IMR-90 (cell line): ENCODE measurements at regions not wholly inside any gene's neighbourhood (a gene's known extent, or its start where the extent isn't known, plus 50 kb on each side); places are given as distances from the start of the nearest gene placed in this dataset.

Experiments
- ATAC-seq: fragments of 200-7000 bp; cut with Tn5 transposase; 2 replicates; pipeline ENCODE4 v1.9.1; 2020; ENCODE audit warnings: low read depth, mild to moderate bottlenecking, moderate library complexity
- BruUV-seq: library from RNA; stranded (reverse); fragments of 400-500 nt; replicated peaks from 2 replicates; lab custom pipeline; 2021; lab: Mats Ljungman, UMichigan
- CTCF ChIA-PET: fragments of 300-600 bp; formaldehyde crosslinking; extraction: SDS; loops from one replicate; lab custom pipeline; 2021; ENCODE audit warnings: antibody characterized with exemption; lab: Yijun Ruan, JAX
- POLR2A ChIA-PET: fragments of 300-600 bp; sonication (Branson Sonifier 250); formaldehyde crosslinking; loops from one replicate; lab custom pipeline; 2022; ENCODE audit warnings: antibody characterized with exemption; ENCODE audit not compliant: unreplicated experiment; lab: Charles Lee
- DNase-seq: peaks from one replicate; pipeline ENCODE4 v3.0.0; 2013
- H2AFZ ChIP-seq: replicated peaks from 2 replicates; pipeline ENCODE3; 2013; ENCODE audit warnings: low read length, mild to moderate bottlenecking; ENCODE audit not compliant: poor library complexity
- H2AK5ac ChIP-seq: 2 replicates; pipeline ENCODE4 v1.6.1; 2013; ENCODE audit warnings: low read depth, low read length, inconsistent platforms
- H2AK9ac ChIP-seq: replicated peaks from 2 replicates; pipeline ENCODE3; 2013; ENCODE audit warnings: mild to moderate bottlenecking, low read depth, low read length, moderate library complexity; ENCODE audit not compliant: poor library complexity
- H2BK120ac ChIP-seq: 2 replicates; pipeline ENCODE4 v1.6.1; 2013; ENCODE audit warnings: low read depth, low read length, inconsistent platforms
- H2BK15ac ChIP-seq: 3 replicates; pipeline ENCODE4 v1.6.1; 2013; ENCODE audit warnings: low read depth, low read length, inconsistent platforms
- H2BK20ac ChIP-seq: 2 replicates; pipeline ENCODE4 v1.6.1; 2013; ENCODE audit warnings: low read depth, mild to moderate bottlenecking, inconsistent platforms, low read length, moderate library complexity
- H2BK5ac ChIP-seq: 2 replicates; pipeline ENCODE4 v1.6.1; 2013; ENCODE audit warnings: mild to moderate bottlenecking, low read depth, low read length, inconsistent platforms; ENCODE audit not compliant: poor library complexity, severe bottlenecking
- H3K14ac ChIP-seq: replicated peaks from 2 replicates; pipeline ENCODE4 v1.6.1; 2013; ENCODE audit warnings: low read depth, low read length, inconsistent platforms
- H3K18ac ChIP-seq: 2 replicates; pipeline ENCODE4 v1.6.1; 2013; ENCODE audit warnings: low read depth, low read length, control low read depth
- H3K23ac ChIP-seq: 2 replicates; pipeline ENCODE4 v1.6.1; 2013; ENCODE audit warnings: low read depth, low read length, inconsistent platforms
- H3K27ac ChIP-seq: 2 replicates; pipeline ENCODE4 v1.5.1; 2013; ENCODE audit warnings: mild to moderate bottlenecking, control low read depth, low read length; ENCODE audit not compliant: insufficient read depth
- H3K27me3 ChIP-seq: 2 replicates; pipeline ENCODE4 v1.6.1; 2013; ENCODE audit warnings: low read length; ENCODE audit not compliant: control insufficient read depth, insufficient read depth
- H3K36me3 ChIP-seq: 2 replicates; pipeline ENCODE4 v1.6.1; 2013; ENCODE audit warnings: low read length, mixed read lengths; ENCODE audit not compliant: control insufficient read depth, insufficient read depth
- H3K4ac ChIP-seq: 2 replicates; pipeline ENCODE4 v1.6.1; 2013; ENCODE audit warnings: low read depth, low read length, inconsistent platforms
- H3K4me1 ChIP-seq: 2 replicates; pipeline ENCODE4 v1.6.1; 2013; ENCODE audit warnings: low read length, mixed read lengths; ENCODE audit not compliant: control insufficient read depth, insufficient read depth
- H3K4me2 ChIP-seq: 2 replicates; pipeline ENCODE4 v1.6.1; 2013; ENCODE audit warnings: low read depth, mild to moderate bottlenecking, control low read depth, low read length, moderate library complexity
- H3K4me3 ChIP-seq: 2 replicates; pipeline ENCODE4 v1.5.1; 2013; ENCODE audit warnings: low read depth, mild to moderate bottlenecking, control low read depth, low read length, moderate library complexity; ENCODE audit not compliant: insufficient read depth
- H3K56ac ChIP-seq: 2 replicates; pipeline ENCODE4 v1.6.1; 2013; ENCODE audit warnings: low read length, inconsistent platforms; ENCODE audit not compliant: insufficient read depth; ENCODE audit errors: extremely low read depth
- H3K79me1 ChIP-seq, 2 experiments: 2 replicates each; pipeline ENCODE4 v1.6.1; 2013; ENCODE audit warnings: low read length in 2 of 2, inconsistent platforms in 1 of 2, low read depth in 1 of 2
- H3K9ac ChIP-seq: 2 replicates; pipeline ENCODE4 v1.6.1; 2013; ENCODE audit warnings: low read depth, low read length, control low read depth
- H3K9me1 ChIP-seq: 2 replicates; pipeline ENCODE4 v1.6.1; 2013; ENCODE audit warnings: low read length, inconsistent platforms; ENCODE audit not compliant: insufficient read depth
- H3K9me3 ChIP-seq: 2 replicates; pipeline ENCODE4 v1.6.1; 2013; ENCODE audit warnings: low read length; ENCODE audit not compliant: control insufficient read depth, insufficient read depth
- H4K20me1 ChIP-seq: 2 replicates; pipeline ENCODE4 v1.6.1; 2013; ENCODE audit warnings: low read length, inconsistent platforms; ENCODE audit not compliant: insufficient read depth
- H4K5ac ChIP-seq: 2 replicates; pipeline ENCODE4 v1.6.1; 2013; ENCODE audit warnings: mild to moderate bottlenecking, low read depth, low read length, control low read depth
- H4K8ac ChIP-seq, 2 experiments: 2 replicates each; pipeline ENCODE4 v1.6.1; 2013; ENCODE audit warnings: low read depth in 2 of 2, low read length in 2 of 2, control low read depth in 1 of 2, inconsistent platforms in 1 of 2
- H4K91ac ChIP-seq: 2 replicates; pipeline ENCODE4 v1.6.1; 2013; ENCODE audit warnings: low read depth, low read length, inconsistent platforms; ENCODE audit not compliant: insufficient read depth
- BHLHE40 ChIP-seq: fragments of 150-350 bp; IDR thresholded peaks from 2 replicates; pipeline ENCODE4 v1.6.1; 2016; ENCODE audit warnings: mild to moderate bottlenecking, low read depth, low read length
- CEBPB ChIP-seq: IDR thresholded peaks from 2 replicates; pipeline ENCODE4 v1.6.1; 2012; ENCODE audit warnings: low read depth, low read length, improper control_type of control experiment
- CHD1 ChIP-seq: IDR thresholded peaks from 2 replicates; pipeline ENCODE4 v1.6.1; 2012; ENCODE audit warnings: low read depth, low read length, improper control_type of control experiment
- FOS ChIP-seq: fragments of 150-350 bp; IDR thresholded peaks from 2 replicates; pipeline ENCODE4 v1.6.1; 2016; ENCODE audit warnings: low read depth, low read length
- MAFK ChIP-seq: IDR thresholded peaks from 2 replicates; pipeline ENCODE4 v1.6.1; 2012; ENCODE audit warnings: low read depth, low read length, improper control_type of control experiment
- MAZ ChIP-seq: IDR thresholded peaks from 2 replicates; pipeline ENCODE4 v1.6.1; 2012; ENCODE audit warnings: low read depth, mild to moderate bottlenecking, low read length, improper control_type of control experiment, moderate library complexity, borderline replicate concordance
- MXI1 ChIP-seq: IDR thresholded peaks from 2 replicates; pipeline ENCODE4 v1.6.1; 2012; ENCODE audit warnings: low read depth, mild to moderate bottlenecking, low read length, moderate library complexity, borderline replicate concordance
- NFE2L2 ChIP-seq: fragments of 150-350 bp; IDR thresholded peaks from 2 replicates; pipeline ENCODE4 v1.6.1; 2016; ENCODE audit warnings: low read depth, mild to moderate bottlenecking, low read length
- POLR2A ChIP-seq: IDR thresholded peaks from 2 replicates; pipeline ENCODE4 v1.6.1; 2012; ENCODE audit warnings: mild to moderate bottlenecking, low read depth, low read length
- RAD21 ChIP-seq: IDR thresholded peaks from 2 replicates; pipeline ENCODE4 v1.6.1; 2012; ENCODE audit warnings: low read length, improper control_type of control experiment
- RCOR1 ChIP-seq: IDR thresholded peaks from 2 replicates; pipeline ENCODE4 v1.6.1; 2012; ENCODE audit warnings: mild to moderate bottlenecking, low read length, improper control_type of control experiment; ENCODE audit not compliant: insufficient replicate concordance
- RFX5 ChIP-seq: IDR thresholded peaks from 2 replicates; pipeline ENCODE4 v1.8.0; 2012; ENCODE audit warnings: low read depth, mild to moderate bottlenecking, low read length, moderate library complexity
- SMC3 ChIP-seq: fragments of 150-350 bp; IDR thresholded peaks from 2 replicates; pipeline ENCODE4 v1.6.1; 2016; ENCODE audit warnings: low read depth, mild to moderate bottlenecking, antibody characterized with exemption, low read length, moderate library complexity
- WGBS, 2 experiments: methylation state at CpG; one replicate each; pipeline versions ENCODE4 v1.1.5 to v1.1.7; 2013; ENCODE audit warnings: missing lambda C conversion rate in 2 of 2; ENCODE audit not compliant: insufficient read length in 1 of 2; ENCODE audit errors: extremely low coverage in 2 of 2; 5-methylcytosine and 5-hydroxymethylcytosine counted together
- dilution Hi-C: fragments of 300-500 bp; cut with HindIII; formaldehyde crosslinking; loops from one replicate; pipeline ENCODE4 v1.14.3; 2018; ENCODE audit warnings: low sequenced_read_pairs; ENCODE audit not compliant: unreplicated experiment
- in situ Hi-C: fragments of 300-500 bp; cut with MboI; formaldehyde crosslinking; loops from 3 replicates; pipeline ENCODE4 v1.14.3; 2019; ENCODE audit warnings: low sequenced_read_pairs, inconsistent platforms, mixed read lengths
- intact Hi-C: fragments of 100-400 bp; cut with micrococcal nuclease; formaldehyde crosslinking; loops from 2 replicates; pipeline ENCODE4 v1.10.0; 2022
- TF ChIP-seq, protein P1 (sequence below): conservative IDR thresholded peaks from 2 replicates; pipeline ENCODE4 v1.5.1; 2012; ENCODE audit warnings: mild to moderate bottlenecking, low read depth, low read length, improper control_type of control experiment
- TF ChIP-seq, protein P2 (sequence below): fragments of 150-350 bp; IDR thresholded peaks from 2 replicates; pipeline ENCODE4 v1.6.1; 2017; ENCODE audit warnings: mild to moderate bottlenecking, antibody characterized with exemption, low read length, low read depth
- TF ChIP-seq, protein P3 (sequence below): fragments of 150-350 bp; IDR thresholded peaks from 2 replicates; pipeline ENCODE4 v1.6.1; 2016; ENCODE audit warnings: low read depth, mild to moderate bottlenecking, low read length, moderate library complexity, borderline replicate concordance

DNA sequence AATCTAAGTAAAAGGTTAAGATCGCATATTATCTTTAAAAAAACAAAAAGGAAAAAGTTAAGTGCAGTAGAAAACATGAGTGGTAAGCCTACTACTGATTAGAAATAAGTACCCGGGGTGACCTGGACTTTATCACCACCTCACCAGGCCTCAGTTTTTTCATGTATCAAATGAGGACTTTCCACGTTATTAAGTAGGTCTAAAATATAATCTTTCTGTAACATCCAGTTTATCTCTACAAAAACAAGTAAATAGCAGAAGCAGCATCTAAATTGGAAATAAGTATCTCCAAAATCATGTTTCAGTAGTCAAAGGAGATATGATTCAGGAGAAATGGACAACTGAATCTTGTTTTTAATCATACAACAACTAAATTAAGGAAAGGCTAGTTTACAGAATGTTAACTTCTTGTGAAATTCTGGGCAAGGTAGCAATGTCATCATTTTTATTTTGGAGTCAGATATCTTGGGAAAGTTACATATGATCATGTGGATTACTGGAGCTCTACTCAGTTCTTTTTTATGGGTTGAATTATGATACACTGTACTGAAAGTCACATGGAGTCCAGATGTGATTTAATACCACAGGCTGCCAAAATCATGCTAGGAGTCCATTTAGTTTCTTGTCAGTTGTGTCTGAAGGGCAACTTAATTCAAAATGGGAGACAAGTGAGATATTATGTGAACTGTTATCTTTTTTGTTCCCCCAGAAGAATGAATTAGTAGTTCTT is 114.7 kb upstream of the PRL start:
- ChIA-PET CTCF (no interaction called here), POLR2A (no interaction called here)
- no peak for TF ChIP-seq RCOR1
- TF ChIP-seq NFE2L2 = no peak
- no peak for TF ChIP-seq MXI1
- TF ChIP-seq, protein P1, sequence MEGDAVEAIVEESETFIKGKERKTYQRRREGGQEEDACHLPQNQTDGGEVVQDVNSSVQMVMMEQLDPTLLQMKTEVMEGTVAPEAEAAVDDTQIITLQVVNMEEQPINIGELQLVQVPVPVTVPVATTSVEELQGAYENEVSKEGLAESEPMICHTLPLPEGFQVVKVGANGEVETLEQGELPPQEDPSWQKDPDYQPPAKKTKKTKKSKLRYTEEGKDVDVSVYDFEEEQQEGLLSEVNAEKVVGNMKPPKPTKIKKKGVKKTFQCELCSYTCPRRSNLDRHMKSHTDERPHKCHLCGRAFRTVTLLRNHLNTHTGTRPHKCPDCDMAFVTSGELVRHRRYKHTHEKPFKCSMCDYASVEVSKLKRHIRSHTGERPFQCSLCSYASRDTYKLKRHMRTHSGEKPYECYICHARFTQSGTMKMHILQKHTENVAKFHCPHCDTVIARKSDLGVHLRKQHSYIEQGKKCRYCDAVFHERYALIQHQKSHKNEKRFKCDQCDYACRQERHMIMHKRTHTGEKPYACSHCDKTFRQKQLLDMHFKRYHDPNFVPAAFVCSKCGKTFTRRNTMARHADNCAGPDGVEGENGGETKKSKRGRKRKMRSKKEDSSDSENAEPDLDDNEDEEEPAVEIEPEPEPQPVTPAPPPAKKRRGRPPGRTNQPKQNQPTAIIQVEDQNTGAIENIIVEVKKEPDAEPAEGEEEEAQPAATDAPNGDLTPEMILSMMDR = no peak
- TF ChIP-seq CEBPB = no peak
- no peak for TF ChIP-seq FOS
- TF ChIP-seq BHLHE40 = no peak
- no peak for TF ChIP-seq RAD21
- no peak for TF ChIP-seq POLR2A
- TF ChIP-seq MAFK = no peak
- TF ChIP-seq MAZ = no peak
- TF ChIP-seq RFX5 = no peak
- TF ChIP-seq, protein P2, sequence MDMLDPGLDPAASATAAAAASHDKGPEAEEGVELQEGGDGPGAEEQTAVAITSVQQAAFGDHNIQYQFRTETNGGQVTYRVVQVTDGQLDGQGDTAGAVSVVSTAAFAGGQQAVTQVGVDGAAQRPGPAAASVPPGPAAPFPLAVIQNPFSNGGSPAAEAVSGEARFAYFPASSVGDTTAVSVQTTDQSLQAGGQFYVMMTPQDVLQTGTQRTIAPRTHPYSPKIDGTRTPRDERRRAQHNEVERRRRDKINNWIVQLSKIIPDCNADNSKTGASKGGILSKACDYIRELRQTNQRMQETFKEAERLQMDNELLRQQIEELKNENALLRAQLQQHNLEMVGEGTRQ = no peak
- TF ChIP-seq SMC3 = no peak
- no peak for TF ChIP-seq CHD1
- TF ChIP-seq, protein P3, sequence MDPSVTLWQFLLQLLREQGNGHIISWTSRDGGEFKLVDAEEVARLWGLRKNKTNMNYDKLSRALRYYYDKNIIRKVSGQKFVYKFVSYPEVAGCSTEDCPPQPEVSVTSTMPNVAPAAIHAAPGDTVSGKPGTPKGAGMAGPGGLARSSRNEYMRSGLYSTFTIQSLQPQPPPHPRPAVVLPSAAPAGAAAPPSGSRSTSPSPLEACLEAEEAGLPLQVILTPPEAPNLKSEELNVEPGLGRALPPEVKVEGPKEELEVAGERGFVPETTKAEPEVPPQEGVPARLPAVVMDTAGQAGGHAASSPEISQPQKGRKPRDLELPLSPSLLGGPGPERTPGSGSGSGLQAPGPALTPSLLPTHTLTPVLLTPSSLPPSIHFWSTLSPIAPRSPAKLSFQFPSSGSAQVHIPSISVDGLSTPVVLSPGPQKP = no peak
- ATAC-seq (no peak), DNase-seq (peak; percentile 51)
- H4K8ac ChIP-seq = no peak overlapping the region
- H3K4ac ChIP-seq = no peak overlapping the region
- H2BK20ac ChIP-seq = no peak overlapping the region
- no peak overlapping the region for H2AK9ac ChIP-seq
- H2BK120ac ChIP-seq = no peak overlapping the region
- no peaks in the 10 kb centered on the region for H4K20me1 ChIP-seq
- no peak overlapping the region for H2AK5ac ChIP-seq
- no peaks in the 10 kb centered on the region for H3K36me3 ChIP-seq
- H3K9ac ChIP-seq = no peak overlapping the region
- no peaks in the 10 kb centered on the region; the same call in 1 of the 2 replicates for H3K4me1 ChIP-seq
- H2BK5ac ChIP-seq = no peak overlapping the region
- BruUV-seq = no TSS peak
- dilution Hi-C loops = no loop called here
- H3K23ac ChIP-seq = no peak overlapping the region
- no CpG with 5 or more reads among the region's 3 CpGs for WGBS, 2 experiments
- intact Hi-C loops = no loop called here
- H3K18ac ChIP-seq = no peak overlapping the region
- no peaks in the 10 kb centered on the region for H3K79me1 ChIP-seq
- H3K27ac ChIP-seq = no peak overlapping the region
- H3K9me1 ChIP-seq = no peaks in the 10 kb centered on the region
- no peak overlapping the region for H4K5ac ChIP-seq
- H3K4me2 ChIP-seq = no peak overlapping the region
- H3K14ac ChIP-seq = no peak overlapping the region
- no peak overlapping the region for H2AFZ ChIP-seq
- no peaks in the 10 kb centered on the region for H3K27me3 ChIP-seq
- no peaks in the 10 kb centered on the region for H3K9me3 ChIP-seq
- no peak overlapping the region for H3K4me3 ChIP-seq
- H2BK15ac ChIP-seq = no peak overlapping the region
- in situ Hi-C loops = no loop called here
- H3K56ac ChIP-seq = no peak overlapping the region
- no peak overlapping the region for H4K91ac ChIP-seq
